GM12891 (cell line): ENCODE measurements at regions not wholly inside any gene's neighbourhood (a gene's known extent, or its start where the extent isn't known, plus 50 kb on each side); places are given as distances from the start of the nearest gene placed in this dataset.

Source experiments
- DNase-seq: peaks from one replicate; pipeline ENCODE4 v3.0.0; 2011; ENCODE audit warnings: low spot score; ENCODE audit not compliant: insufficient read length
- FAIRE-seq: peaks from 2 replicates; lab custom pipeline; 2011; peaks lifted over from hg19 to GRCh38; lab: Jason Lieb, UNC
- PAX5 ChIP-seq: IDR thresholded peaks from 2 replicates; pipeline ENCODE4 v1.6.1; 2011; ENCODE audit warnings: low read length, moderate library complexity, mild to moderate bottlenecking; ENCODE audit not compliant: insufficient read depth, severe bottlenecking
- POLR2A ChIP-seq: IDR thresholded peaks from 2 replicates; pipeline ENCODE4 v1.6.1; 2011; ENCODE audit warnings: low read depth, low read length, control low read depth
- POLR2AphosphoS5 ChIP-seq: IDR thresholded peaks from 2 replicates; pipeline ENCODE4 v1.6.1; 2011; ENCODE audit warnings: low read depth, low read length, control low read depth
- POU2F2 ChIP-seq: IDR thresholded peaks from 2 replicates; pipeline ENCODE4 v1.6.1; 2011; ENCODE audit warnings: low read depth, mild to moderate bottlenecking, control low read depth, low read length, moderate library complexity
- SPI1 ChIP-seq: IDR thresholded peaks from 2 replicates; pipeline ENCODE4 v1.6.1; 2011; ENCODE audit warnings: low read depth, low read length, control low read depth
- TAF1 ChIP-seq: IDR thresholded peaks from 2 replicates; pipeline ENCODE4 v1.6.1; 2011; ENCODE audit warnings: low read depth, low read length, control low read depth

DNA sequence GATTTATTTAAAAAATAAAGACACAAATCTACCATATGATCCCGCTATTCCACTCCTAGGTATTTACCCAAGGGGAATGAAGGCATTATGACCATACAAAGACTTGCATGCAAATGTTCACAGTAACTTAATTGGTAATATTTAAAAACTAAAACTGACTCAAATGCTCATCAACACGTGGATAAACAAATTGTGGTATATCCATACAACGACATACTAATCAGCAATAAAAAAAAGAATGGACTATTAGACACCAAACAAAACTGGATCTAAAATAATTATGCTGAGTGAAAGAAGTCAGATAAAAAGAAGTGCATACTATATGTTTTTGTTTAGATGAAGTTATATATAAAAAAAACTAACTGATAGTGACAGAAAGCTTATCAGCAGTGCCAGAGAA is 428.3 kb downstream of the ZEB2 start:
- no peak for FAIRE-seq
- DNase-seq = no peak
- TF ChIP-seq POLR2A = no peak
- no peak for TF ChIP-seq PAX5
- no peak for TF ChIP-seq TAF1
- TF ChIP-seq POU2F2 = no peak
- TF ChIP-seq POLR2AphosphoS5 = no peak
- TF ChIP-seq SPI1 = no peak

- FAIRE-seq = no peak
- DNase-seq = no peak
- TF ChIP-seq POLR2AphosphoS5 (no peak), POLR2A (no peak), POU2F2 (no peak), TAF1 (no peak), PAX5 (no peak), SPI1 (no peak)
Measured at GRCh38 chr2:144088863-144089262, 431.1 kb downstream of the ZEB2 start.

- TF ChIP-seq POLR2A (no peak), TAF1 (no peak), POU2F2 (no peak), SPI1 (no peak), POLR2AphosphoS5 (no peak), PAX5 (no peak)
- DNase-seq (no peak), FAIRE-seq (no peak)
Measured at GRCh38 chr2:144086965-144087364, 433.0 kb downstream of the ZEB2 start.

- TF ChIP-seq TAF1 (no peak), PAX5 (no peak), POU2F2 (no peak), SPI1 (no peak), POLR2A (no peak), POLR2AphosphoS5 (no peak)
- no peak for DNase-seq
- no peak for FAIRE-seq
Measured at GRCh38 chr2:144085016-144085415, 434.9 kb downstream of the ZEB2 start.

DNA sequence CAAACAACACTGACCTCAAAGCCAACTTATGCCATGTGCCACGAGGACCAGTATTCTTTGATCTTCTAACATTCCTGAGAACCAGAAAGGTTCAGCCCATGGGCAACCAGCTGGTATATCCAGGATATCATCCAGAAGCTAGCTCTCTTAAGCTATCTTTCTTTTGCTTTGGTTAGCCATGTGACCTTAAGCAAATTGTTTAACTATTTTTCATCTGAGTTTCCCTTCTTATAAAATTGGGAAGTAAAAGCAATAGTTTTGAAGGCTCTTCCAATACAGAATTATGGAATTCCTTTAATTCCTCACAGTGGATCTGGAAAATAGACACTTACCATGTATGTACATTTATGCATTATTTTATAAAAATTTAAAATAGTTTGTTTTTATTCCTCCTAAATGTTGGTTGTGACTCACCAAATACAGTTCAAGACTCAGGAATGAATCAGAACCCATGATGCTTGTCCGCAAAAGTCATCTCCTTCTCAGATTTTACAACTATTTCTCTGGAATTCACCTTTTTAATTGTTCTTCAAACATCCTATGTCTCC is 435.7 kb downstream of the ZEB2 start:
- TF ChIP-seq TAF1 (no peak), POLR2AphosphoS5 (no peak), POU2F2 (no peak), POLR2A (no peak), PAX5 (no peak), SPI1 (no peak)
- DNase-seq (no peak), FAIRE-seq (no peak)

DNA sequence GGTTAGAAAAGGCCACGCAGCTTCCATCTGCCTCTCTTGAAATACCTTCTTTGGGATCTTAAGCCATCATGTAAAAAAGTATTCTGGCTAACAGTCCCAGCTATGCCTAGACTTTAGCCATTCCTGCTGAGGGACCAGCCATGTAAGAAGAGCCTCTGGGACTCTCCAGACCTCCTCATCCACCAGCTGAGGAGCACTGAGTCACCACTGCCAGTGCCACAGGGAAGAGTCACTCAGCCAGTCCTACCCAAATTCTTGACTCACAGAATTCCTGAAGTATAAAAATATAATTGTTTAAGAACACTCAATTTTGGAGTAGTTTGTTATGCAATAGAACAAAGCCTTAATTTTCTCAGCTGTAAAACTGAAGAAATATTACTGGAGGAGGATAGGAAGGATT is 436.7 kb downstream of the ZEB2 start:
- DNase-seq (no peak), FAIRE-seq (no peak)
- TF ChIP-seq POLR2AphosphoS5 (no peak), PAX5 (no peak), POU2F2 (no peak), SPI1 (no peak)

DNA sequence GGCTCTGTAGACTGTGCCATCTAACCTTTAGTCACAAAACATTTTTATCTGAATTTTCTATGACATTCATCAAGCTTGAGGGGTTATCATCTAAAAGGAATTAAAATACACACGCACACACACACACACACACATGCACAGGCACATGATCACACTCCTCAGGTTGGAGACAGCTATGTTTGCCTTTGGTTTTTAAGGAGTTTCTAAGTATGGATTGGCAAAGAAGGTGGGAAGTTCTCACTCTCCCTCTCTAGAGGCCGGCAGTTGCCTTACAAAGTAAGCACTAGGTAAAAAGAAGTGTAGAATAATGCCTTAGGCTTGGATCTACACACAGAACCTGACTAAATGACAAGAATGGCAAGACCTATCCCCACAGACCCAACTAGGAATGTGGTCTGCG is 437.1 kb downstream of the ZEB2 start:
- DNase-seq = no peak
- no peak for FAIRE-seq
- TF ChIP-seq PAX5 (no peak), TAF1 (no peak), POU2F2 (no peak), POLR2AphosphoS5 (no peak), SPI1 (no peak), POLR2A (no peak)

DNA sequence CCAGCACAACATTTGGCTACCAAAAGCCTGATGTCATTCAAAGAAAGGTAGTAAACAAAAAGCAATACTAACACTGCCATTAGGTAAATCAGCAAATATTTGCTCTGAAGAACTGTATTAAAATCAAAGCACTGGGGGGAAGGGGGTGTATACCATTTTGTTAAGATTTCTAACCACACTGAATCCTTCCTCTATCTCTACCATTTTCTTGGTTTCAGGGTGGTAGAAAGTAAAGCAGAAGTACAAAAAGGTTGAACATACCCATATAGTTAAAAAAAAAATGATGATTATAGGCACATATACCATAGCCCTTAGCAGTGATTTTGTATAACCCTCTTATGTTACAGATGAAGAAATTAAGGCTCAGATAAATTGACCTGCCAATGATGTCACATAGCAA is 437.6 kb downstream of the ZEB2 start:
- TF ChIP-seq TAF1 (no peak), POU2F2 (no peak), PAX5 (no peak), POLR2A (no peak), POLR2AphosphoS5 (no peak), SPI1 (no peak)
- no peak for FAIRE-seq
- no peak for DNase-seq

- DNase-seq (no peak), FAIRE-seq (no peak)
- TF ChIP-seq TAF1 = no peak
- TF ChIP-seq POLR2AphosphoS5 = no peak
- TF ChIP-seq PAX5 = no peak
- TF ChIP-seq POU2F2 = no peak
Measured at GRCh38 chr2:144081272-144081671, 438.6 kb downstream of the ZEB2 start.

DNA sequence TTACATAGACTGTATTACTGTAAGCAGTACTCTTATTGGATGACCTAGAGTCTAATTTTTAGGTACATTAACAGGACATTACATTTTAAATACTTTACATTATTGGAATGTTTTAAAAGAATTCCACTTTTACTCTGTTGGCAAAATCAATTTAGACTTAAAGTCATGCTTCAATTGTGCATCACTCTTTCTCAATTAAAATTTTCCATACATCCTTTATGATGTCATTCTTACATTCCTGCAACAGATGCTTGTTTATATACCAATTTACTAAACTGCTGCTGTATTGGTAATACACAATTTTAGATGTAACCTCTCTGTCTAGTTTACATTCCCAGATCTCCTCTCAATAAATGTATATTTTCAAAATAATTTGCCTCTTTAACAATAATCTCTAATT is 440.1 kb downstream of the ZEB2 start:
- TF ChIP-seq SPI1 (no peak), TAF1 (no peak), POU2F2 (no peak), POLR2A (no peak), PAX5 (no peak), POLR2AphosphoS5 (no peak)
- DNase-seq = no peak
- no peak for FAIRE-seq
